H9 (cell line): ENCODE measurements at regions not wholly inside any gene's neighbourhood (a gene's known extent, or its start where the extent isn't known, plus 50 kb on each side); places are given as distances from the start of the nearest gene placed in this dataset.

ENCODE experiments used
- DNase-seq: peaks from one replicate; pipeline ENCODE4 v3.0.0-alpha.2; 2017
- H2AFZ ChIP-seq: one replicate; pipeline ENCODE4 v1.6.1; 2013; ENCODE audit warnings: mild to moderate bottlenecking, low read length, control low read depth, moderate library complexity
- H2AK5ac ChIP-seq: 2 replicates; pipeline ENCODE4 v1.6.1; 2013; ENCODE audit warnings: low read length, control low read depth, mixed read lengths; ENCODE audit not compliant: insufficient read length
- H2BK120ac ChIP-seq: one replicate; pipeline ENCODE4 v1.6.1; 2013; ENCODE audit warnings: low read depth, mild to moderate bottlenecking, low read length, control low read depth, inconsistent platforms; ENCODE audit not compliant: poor library complexity, severe bottlenecking
- H2BK12ac ChIP-seq: 2 replicates; pipeline ENCODE4 v1.6.1; 2013; ENCODE audit warnings: low read length, control low read depth, mixed read lengths, low read depth; ENCODE audit not compliant: insufficient read length
- H2BK15ac ChIP-seq: 2 replicates; pipeline ENCODE4 v1.6.1; 2013; ENCODE audit warnings: low read depth, low read length, control low read depth
- H2BK20ac ChIP-seq: one replicate; pipeline ENCODE4 v1.6.1; 2013; ENCODE audit warnings: low read depth, mild to moderate bottlenecking, low read length, control low read depth, inconsistent platforms; ENCODE audit not compliant: poor library complexity, severe bottlenecking
- H2BK5ac ChIP-seq: 2 replicates; pipeline ENCODE4 v1.6.1; 2013; ENCODE audit warnings: low read length, control low read depth, mixed read lengths; ENCODE audit not compliant: insufficient read length
- H3K14ac ChIP-seq: 2 replicates; pipeline ENCODE4 v1.6.1; 2013; ENCODE audit warnings: low read length, control low read depth; ENCODE audit not compliant: insufficient read depth
- H3K18ac ChIP-seq: 2 replicates; pipeline ENCODE4 v1.6.1; 2013; ENCODE audit warnings: low read depth, mild to moderate bottlenecking, mixed read lengths, low read length, control low read depth; ENCODE audit not compliant: insufficient read length
- H3K23ac ChIP-seq: 2 replicates; pipeline ENCODE4 v1.6.1; 2013; ENCODE audit warnings: low read length, control low read depth, mixed read lengths, low read depth; ENCODE audit not compliant: insufficient read length
- H3K23me2 ChIP-seq: 2 replicates; pipeline ENCODE4 v1.6.1; 2013; ENCODE audit warnings: low read depth, mild to moderate bottlenecking, mixed read lengths, low read length, control low read depth; ENCODE audit not compliant: insufficient read length, poor library complexity, severe bottlenecking
- H3K27ac ChIP-seq: 2 replicates; pipeline ENCODE4 v1.5.1; 2013; ENCODE audit warnings: low read length, control low read depth, mixed read lengths, low read depth; ENCODE audit not compliant: insufficient read length
- H3K27me3 ChIP-seq: 2 replicates; pipeline ENCODE4 v1.6.1; 2013; ENCODE audit warnings: low read length, control low read depth, inconsistent platforms; ENCODE audit not compliant: insufficient read depth
- H3K4ac ChIP-seq: 2 replicates; pipeline ENCODE4 v1.6.1; 2013; ENCODE audit warnings: low read depth, mild to moderate bottlenecking, control low read depth, inconsistent platforms, low read length, moderate library complexity
- H3K4me1 ChIP-seq: 2 replicates; pipeline ENCODE4 v1.6.1; 2013; ENCODE audit warnings: low read length, control low read depth, inconsistent platforms; ENCODE audit not compliant: insufficient read depth
- H3K4me2 ChIP-seq: 2 replicates; pipeline ENCODE4 v1.6.1; 2013; ENCODE audit warnings: low read length, control low read depth, mixed read lengths; ENCODE audit not compliant: insufficient read length, insufficient read depth
- H3K56ac ChIP-seq: 2 replicates; pipeline ENCODE4 v1.6.1; 2013; ENCODE audit warnings: low read depth, mild to moderate bottlenecking, mixed read lengths, low read length, control low read depth; ENCODE audit not compliant: insufficient read length
- H3K79me1 ChIP-seq: 2 replicates; pipeline ENCODE4 v1.6.1; 2013; ENCODE audit warnings: low read depth, mild to moderate bottlenecking, moderate library complexity, low read length, control low read depth, inconsistent platforms; ENCODE audit not compliant: insufficient read depth, poor library complexity, severe bottlenecking
- H3K79me2 ChIP-seq: 2 replicates; pipeline ENCODE4 v1.6.1; 2013; ENCODE audit warnings: low read length, control low read depth, inconsistent platforms; ENCODE audit not compliant: insufficient read depth
- H3K9ac ChIP-seq: 2 replicates; pipeline ENCODE4 v1.6.1; 2013; ENCODE audit warnings: low read length, control low read depth, mixed read lengths; ENCODE audit not compliant: insufficient read length; ENCODE audit errors: extremely low read depth
- H3K9me3 ChIP-seq: one replicate; pipeline ENCODE4 v1.6.1; 2013; ENCODE audit warnings: low read depth, low read length, inconsistent platforms; ENCODE audit not compliant: control insufficient read depth
- H3T11ph ChIP-seq: one replicate; pipeline ENCODE4 v1.6.1; 2013; ENCODE audit warnings: mild to moderate bottlenecking, low read length, control low read depth, inconsistent platforms
- H4K20me1 ChIP-seq: one replicate; pipeline ENCODE4 v1.6.1; 2013; ENCODE audit not compliant: control insufficient read depth, insufficient read length, insufficient read depth
- H4K5ac ChIP-seq: 2 replicates; pipeline ENCODE4 v1.6.1; 2013; ENCODE audit warnings: low read depth, mild to moderate bottlenecking, mixed read lengths, low read length, control low read depth; ENCODE audit not compliant: insufficient read length
- H4K8ac ChIP-seq: replicated peaks from 2 replicates; pipeline ENCODE4 v1.6.1; 2013; ENCODE audit warnings: low read length, control low read depth, mixed read lengths, low read depth; ENCODE audit not compliant: insufficient read length
- H4K91ac ChIP-seq: 2 replicates; pipeline ENCODE4 v1.6.1; 2013; ENCODE audit warnings: low read depth, mild to moderate bottlenecking, moderate library complexity, mixed read lengths, low read length, control low read depth; ENCODE audit not compliant: insufficient read length
- H3K27ac Mint-ChIP-seq, 3 experiments: 2 replicates in 2 of 3; 3 replicates in 1 of 3; pipeline ENCODE4 v1.8.0; 2020 to 2021; ENCODE audit warnings: mixed read lengths in 3 of 3, mild to moderate bottlenecking in 1 of 3, moderate library complexity in 1 of 3
- H3K27me3 Mint-ChIP-seq: 2 replicates; pipeline ENCODE4 v1.8.0; 2021; ENCODE audit warnings: low read depth, mild to moderate bottlenecking, moderate library complexity, mixed read lengths
- H3K36me3 Mint-ChIP-seq, 3 experiments: 2 replicates in 2 of 3; 3 replicates in 1 of 3; pipeline ENCODE4 v1.8.0; 2020 to 2021; ENCODE audit warnings: low read depth in 3 of 3, mixed read lengths in 3 of 3; ENCODE audit not compliant: insufficient read depth in 1 of 3
- H3K4me1 Mint-ChIP-seq, 2 experiments: 2 replicates each; pipeline ENCODE4 v1.8.0; 2020; ENCODE audit warnings: mixed read lengths in 2 of 2
- H3K4me3 Mint-ChIP-seq, 2 experiments: 2 replicates in 1 of 2; 3 replicates in 1 of 2; pipeline ENCODE4 v1.8.0; 2020 to 2021; ENCODE audit warnings: mild to moderate bottlenecking in 2 of 2, mixed read lengths in 2 of 2, moderate library complexity in 1 of 2
- H3K9me3 Mint-ChIP-seq, 2 experiments: 2 replicates in 1 of 2; 3 replicates in 1 of 2; pipeline ENCODE4 v1.8.0; 2020; ENCODE audit warnings: mild to moderate bottlenecking in 2 of 2, mixed read lengths in 2 of 2, moderate library complexity in 1 of 2
- CTCF ChIP-seq: fragments of 200-600 bp; sonication (generic); conservative IDR thresholded peaks from 3 replicates; pipeline ENCODE4 v1.8.0; 2021; ENCODE audit warnings: antibody characterized with exemption, mild to moderate bottlenecking
- WGBS: extraction: QIAGEN DNeasy Blood & Tissue Kit; methylation state at CpG from one replicate; pipeline ENCODE4 v1.1.7; 2013; ENCODE audit warnings: missing lambda C conversion rate, low lambda C conversion rate, mixed read lengths; ENCODE audit not compliant: insufficient read length; ENCODE audit errors: extremely low coverage; 5-methylcytosine and 5-hydroxymethylcytosine counted together

GRCh38 chr1:208781391-208782045 is 537.3 kb upstream of the PLXNA2 start:
- H2BK12ac ChIP-seq = no peak overlapping the region
- no peak overlapping the region for H3K18ac ChIP-seq
- H3K79me1 ChIP-seq = no peaks in the 10 kb centered on the region
- Mint-ChIP-seq H3K27me3 (peaks cover 2% of the 10 kb centered on the region), H3K27ac (no peak overlapping the region), H3K36me3 (peaks cover 0 to 7% (median 4%) of the 10 kb centered on the region in 3 experiments; a peak in 4 of 7 replicates), H3K4me1 (peaks cover 11 to 14% of the 10 kb centered on the region in 2 experiments), H3K9me3 (peaks cover 0 to 2% of the 10 kb centered on the region in 2 experiments; a peak in 1 of 5 replicates), H3K4me3 (no peak overlapping the region)
- no peak overlapping the region for H2AK5ac ChIP-seq
- no peak overlapping the region for H4K8ac ChIP-seq
- H3K23me2 ChIP-seq = no peaks in the 10 kb centered on the region
- H3T11ph ChIP-seq = no peak overlapping the region
- H3K14ac ChIP-seq = no peak overlapping the region
- peak; percentile 66 for DNase-seq
- H2BK5ac ChIP-seq = no peak overlapping the region
- peaks cover 15% of the 10 kb centered on the region; the same call in 1 of the 2 replicates for H3K4me1 ChIP-seq
- no peak overlapping the region for H3K23ac ChIP-seq
- H3K27me3 ChIP-seq = no peaks in the 10 kb centered on the region
- WGBS = no CpG with 5 or more reads among the region's 3 CpGs
- no peak overlapping the region for H4K91ac ChIP-seq
- TF ChIP-seq CTCF = no peak
- H3K9ac ChIP-seq = no peak overlapping the region
- H2BK15ac ChIP-seq = no peak overlapping the region
- peak overlapping the region; percentile 24 for H3K4me2 ChIP-seq
- H2AFZ ChIP-seq = no peak overlapping the region
- H3K27ac ChIP-seq = no peak overlapping the region
- no peaks in the 10 kb centered on the region for H3K79me2 ChIP-seq
- H3K9me3 ChIP-seq = no peaks in the 10 kb centered on the region
- no peak overlapping the region for H2BK120ac ChIP-seq
- no peak overlapping the region for H2BK20ac ChIP-seq
- H3K56ac ChIP-seq = no peak overlapping the region
- H4K5ac ChIP-seq = no peak overlapping the region
- no peak overlapping the region for H3K4ac ChIP-seq
- H4K20me1 ChIP-seq = no peaks in the 10 kb centered on the region
